ENCODE measurements at regions not wholly inside any gene's neighbourhood (a gene's known extent, or its start where the extent isn't known, plus 50 kb on each side); places are given as distances from the start of the nearest gene placed in this dataset.

GRCh38 chr10:69716711-69717560, 84.8 kb upstream of the COL13A1 start:
- peak; percentile 57 for DNase-seq

DNA sequence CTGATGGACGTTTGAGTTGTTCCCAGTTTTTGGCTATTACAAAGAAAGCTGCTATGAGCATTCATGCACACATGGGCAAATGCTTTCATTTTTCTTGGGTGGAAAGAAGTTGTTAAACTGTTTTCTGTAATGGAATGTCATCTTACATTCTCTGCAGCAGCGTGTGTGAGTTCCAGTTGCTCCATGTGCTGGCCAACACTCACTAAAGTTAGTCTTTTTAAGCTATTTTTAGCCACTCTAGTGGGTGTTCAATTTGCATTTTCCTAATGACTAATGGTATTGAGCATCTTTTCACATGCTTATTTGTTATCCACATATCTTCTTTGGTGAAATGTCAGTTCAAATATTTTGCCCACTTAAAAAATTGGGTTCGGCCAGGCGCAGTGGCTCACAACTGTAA, 82.8 kb upstream of the COL13A1 start:
- no peak for DNase-seq

GRCh38 chr10:69721690-69722310, 79.9 kb upstream of the COL13A1 start:
- no peak for DNase-seq

GRCh38 chr10:69723653-69724052, 78.1 kb upstream of the COL13A1 start:
- DNase-seq, result no peak

- no peak for DNase-seq
Observed at GRCh38 chr10:69726850-69727249, 74.9 kb upstream of the COL13A1 start.

DNA sequence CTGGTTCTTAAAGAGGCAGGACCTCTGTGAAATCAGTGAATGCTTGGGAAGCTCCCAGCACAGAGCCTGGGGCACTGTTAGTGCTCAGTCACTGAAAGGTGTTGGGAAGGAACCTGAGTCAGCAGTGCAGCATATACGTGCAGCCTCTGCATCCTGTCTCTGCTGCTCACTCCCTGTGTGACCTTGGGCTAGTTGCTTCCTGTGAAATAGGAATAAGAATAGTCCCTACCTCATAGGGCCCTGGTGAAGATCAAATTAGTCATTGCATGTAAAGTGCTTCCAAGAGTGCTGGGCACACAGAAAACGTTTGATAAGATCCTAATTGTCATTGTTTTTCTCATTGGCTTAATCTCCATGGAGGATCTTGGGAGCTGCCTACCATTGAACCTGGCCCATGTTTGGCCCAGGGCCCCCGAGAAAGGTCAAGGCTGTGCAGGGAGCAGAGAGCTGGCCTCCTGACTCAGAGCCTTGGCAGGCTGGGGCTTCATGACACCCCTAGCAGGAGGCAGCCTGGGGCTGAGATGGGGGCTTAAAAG, 73.3 kb upstream of the COL13A1 start:
- DNase-seq, result no peak

DNA sequence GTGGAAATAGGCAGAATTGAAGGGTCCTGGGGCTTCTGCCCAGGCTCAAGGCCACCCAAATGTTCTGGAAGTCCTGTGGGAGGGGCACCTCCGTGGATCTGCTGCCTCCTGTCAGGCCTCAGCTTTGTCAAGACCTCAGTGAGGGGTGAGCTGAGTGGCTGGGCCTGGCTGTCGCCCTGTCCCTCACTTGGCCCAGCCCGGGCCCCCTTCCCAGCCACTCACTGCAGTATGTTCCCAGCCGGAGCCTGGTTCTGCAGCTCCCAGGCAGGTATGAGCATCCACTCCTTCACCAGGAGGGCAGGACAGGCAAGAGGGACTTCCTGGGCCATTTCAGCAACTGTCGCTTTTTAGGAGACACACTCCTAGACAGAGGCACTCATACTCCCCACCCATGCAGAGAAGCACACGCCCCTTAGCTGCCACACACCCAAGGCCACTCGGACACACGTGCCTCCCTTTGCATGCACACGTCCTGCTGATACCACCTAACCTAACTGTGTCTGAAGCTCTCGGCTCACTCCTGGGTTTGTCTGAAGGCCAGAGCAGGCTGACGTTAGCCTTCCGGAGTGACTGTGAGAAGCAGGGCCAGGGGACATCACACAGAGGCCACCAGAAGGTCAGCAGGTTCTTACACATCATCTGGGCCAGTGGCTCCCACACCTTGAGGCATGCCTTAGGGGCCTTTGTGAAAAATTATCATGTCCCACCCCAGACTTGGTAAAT, 72.2 kb upstream of the COL13A1 start:
- no peak for DNase-seq

DNA sequence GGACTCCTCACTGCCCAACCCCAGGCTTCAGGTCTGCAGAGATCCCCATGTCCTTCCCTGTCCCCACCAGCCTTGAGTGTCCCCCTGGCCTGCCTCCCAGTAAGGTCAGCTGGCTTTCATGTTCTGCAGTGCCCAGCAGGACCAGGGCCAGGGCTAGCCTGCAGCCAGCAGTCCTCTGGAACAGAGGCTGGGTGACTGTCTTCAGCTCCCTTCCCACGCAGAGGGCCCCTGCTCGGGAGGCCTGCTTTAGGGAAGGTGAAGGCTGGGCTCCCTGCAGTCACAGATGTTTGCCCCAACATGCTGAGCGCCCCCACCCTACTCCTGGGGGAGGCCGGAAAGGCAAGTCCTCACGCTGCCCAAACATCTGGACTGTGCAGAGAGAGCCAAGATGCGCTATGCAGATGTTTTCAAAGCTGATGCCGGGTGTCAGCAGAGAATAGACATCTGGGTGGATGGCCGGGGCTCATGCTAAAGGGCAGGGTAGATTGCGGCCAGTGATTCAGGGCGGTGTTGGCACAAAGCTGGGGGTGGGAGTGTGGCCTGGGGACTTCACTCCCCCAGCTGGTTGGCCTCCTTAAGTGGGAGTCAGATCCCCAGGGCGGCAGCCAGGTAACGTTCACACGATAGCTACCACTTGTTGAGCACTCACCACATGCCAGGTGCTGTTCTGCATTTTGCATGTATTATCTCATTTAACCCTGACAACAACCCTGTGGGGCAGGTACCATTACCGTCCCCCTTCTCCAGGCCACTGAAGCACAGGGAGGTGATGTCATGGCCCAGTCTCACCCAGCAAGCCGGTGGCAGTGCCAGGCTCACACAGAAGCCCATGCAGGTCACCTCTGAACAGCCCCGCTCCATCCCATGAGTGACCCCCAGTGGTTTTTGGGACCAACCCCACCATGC, 71.2 kb upstream of the COL13A1 start:
- no peak for DNase-seq

- DNase-seq, result no peak
Observed at GRCh38 chr10:69731184-69731583, 70.5 kb upstream of the COL13A1 start.

DNA sequence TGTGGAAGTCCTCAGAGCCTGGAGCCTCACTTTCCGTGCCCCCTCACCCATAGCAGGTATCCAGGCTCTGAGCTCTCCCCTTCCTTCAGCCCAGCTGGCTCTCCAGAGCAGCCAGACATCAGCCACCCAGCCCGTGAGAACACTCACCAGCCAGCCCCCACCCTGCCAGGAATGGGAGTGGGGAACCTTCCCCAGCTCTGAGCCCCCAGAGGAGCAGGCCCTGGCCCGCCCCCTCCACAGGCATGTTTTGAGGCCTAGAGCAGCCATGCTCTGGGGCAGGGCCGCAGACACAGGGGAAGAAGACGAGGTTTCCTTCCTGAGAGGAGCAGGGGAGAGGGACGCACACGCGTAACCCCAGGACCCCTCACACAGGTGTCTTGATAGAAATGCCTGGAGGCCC, 70.0 kb upstream of the COL13A1 start:
- no peak for DNase-seq

DNA sequence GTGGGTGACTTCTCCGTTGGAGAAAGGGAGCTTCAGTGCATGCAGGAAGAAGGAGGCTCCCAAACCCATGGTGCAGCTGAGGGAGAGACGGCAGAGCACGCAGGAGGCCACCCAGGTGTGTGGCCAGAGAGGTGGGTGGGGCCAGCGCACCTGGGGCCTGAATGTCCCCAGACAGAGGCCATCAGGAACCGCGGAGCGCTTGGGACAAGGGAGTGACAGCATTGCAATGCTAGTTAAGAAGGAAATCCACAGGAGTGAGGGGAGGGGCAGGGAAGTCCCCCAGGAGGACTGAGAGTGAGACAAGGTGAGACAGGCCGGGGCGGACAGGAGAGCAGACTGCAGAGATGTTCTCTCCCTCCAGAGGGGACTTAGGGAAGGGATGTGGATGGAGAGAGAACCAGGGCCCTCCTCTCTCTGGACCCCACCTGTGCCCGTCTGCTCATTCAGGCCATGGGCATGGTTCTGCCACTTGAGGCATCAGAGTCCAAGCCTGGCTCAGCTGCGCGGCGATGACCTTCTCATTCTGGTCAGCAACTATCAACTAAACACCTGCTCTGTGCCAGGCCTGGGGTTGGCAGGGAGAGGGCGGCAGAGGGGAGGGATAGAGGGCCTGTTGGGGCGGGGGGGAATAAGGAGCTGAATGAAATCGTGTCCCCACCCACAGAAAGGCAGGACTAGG, 69.4 kb upstream of the COL13A1 start:
- DNase-seq, result no peak

- no peak for DNase-seq
Observed at GRCh38 chr10:69732826-69733150, 68.9 kb upstream of the COL13A1 start.

DNA sequence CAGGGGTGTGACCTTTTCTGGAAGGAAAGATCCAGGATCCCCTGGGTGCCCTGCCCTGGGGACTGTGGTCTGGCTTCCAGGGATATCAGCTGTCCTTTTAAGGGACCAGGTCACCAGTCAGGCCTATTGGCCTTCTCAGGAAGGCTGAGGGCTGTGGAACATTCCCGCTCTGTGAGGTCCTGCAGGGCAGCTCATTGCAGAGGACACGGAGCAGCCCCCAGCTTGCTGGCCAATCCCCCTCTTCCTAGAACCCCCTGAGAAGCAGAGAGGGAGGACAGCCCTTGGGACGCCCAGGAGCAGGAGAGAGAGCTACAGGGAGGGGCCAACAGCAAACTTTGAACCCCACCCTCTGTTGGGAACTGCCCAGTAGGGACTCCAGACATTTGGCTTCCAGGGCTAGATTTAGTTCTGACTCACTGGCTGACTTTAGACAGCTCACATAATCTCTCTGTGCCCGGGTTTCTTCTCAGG, 67.9 kb upstream of the COL13A1 start:
- DNase-seq, result no peak

DNA sequence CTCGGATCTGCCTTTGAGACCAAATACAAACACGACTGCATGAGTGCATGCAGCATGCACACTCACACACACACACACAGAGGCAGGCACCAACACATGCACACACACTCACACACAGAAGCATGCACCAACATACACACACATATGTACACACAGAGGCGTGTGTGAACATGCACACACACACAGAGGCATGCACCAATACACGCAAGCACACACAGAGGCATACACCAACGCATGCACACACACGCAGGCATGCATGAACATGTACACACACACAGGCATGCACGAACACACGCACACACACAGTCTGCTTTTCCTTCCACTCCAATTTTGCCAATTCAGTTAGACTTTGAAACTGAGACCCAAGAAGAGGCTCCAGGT, 67.3 kb upstream of the COL13A1 start:
- no peak for DNase-seq

DNA sequence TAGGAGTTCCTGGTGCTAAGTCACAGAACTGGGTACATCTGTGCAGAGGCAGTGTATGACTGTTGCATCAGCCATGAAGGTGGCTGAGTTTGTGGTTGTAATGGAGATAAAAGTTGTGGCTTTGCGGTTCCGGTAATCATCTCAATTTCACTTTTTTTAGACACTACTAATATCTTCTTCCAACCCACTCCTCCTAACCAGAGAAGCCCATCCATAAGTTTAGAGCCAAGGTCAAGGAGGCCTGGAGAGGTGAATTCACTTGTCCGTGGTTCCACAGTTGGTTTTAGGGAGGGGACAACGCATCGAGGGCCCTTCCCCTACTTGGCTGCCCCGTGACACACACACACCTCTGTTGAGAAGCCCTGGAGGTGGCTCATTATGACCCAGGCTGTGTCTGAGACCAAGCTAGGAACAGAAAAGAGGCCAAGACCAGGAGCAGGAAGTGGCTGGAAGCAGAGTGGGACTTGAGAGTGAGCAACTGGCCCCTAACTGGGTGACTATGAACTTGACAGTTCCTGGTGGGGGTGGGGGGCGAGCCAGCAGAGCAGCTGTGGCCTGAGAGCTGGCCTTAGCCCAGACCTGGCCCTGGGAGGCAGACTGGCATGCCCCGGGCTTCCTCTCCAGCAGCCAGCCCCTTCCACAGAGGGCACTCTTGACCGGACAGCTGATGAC, 66.8 kb upstream of the COL13A1 start:
- no peak for DNase-seq

DNA sequence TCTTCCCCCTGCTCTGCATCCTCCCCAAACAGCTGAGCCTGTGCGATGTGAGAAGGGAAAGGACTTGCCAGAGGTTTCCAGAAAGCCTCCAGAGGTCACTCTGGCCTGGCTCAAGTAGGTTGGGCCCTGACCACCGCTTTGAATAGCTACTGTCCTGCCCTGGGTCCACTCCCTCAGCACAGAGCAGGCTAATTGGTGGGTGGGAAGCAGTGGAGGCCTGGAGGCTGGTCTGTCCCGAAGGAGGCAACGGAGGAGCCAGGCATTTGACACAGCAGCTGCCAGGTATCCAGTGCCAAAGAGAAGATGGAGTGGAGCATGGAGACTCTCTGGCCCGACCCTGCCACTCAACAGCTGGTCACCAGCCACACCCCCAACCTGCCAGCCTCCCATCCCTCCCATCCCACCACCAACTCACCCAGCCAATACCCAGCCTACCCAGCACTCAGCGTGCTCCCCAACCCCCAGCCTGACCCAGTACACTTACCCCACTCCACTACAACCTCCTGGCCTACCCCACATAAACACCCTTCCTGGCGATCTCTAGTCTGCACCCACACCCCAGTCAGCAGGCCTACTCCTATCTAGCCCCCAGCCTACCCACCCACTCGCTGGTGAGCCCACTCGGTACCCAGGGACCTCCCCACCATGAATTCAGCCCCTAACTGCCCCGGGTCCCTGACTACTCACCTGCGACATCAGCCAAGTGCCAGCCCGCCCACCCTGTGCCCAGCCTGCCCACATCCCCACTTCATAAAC, 64.6 kb upstream of the COL13A1 start:
- DNase-seq, result no peak

DNA sequence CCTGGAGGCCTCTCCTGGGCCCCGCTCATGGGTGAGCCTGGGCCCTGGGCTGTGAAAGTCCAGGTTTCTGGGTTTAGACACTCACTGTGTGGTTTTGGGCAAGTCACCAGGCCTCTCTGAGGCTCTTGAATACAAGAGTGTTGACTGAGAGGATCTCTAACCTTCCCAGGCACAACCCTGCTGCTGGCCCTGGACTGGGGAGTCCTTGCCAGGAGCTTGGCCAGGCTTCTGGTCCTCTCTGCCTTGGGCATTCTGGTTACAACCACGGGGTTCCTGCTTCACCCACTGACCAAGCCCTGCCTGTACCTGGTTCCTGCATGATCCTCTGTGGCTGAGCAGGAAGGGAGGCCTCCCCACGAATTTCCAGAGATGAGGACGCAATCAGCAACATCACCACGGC, 63.6 kb upstream of the COL13A1 start:
- no peak for DNase-seq

DNA sequence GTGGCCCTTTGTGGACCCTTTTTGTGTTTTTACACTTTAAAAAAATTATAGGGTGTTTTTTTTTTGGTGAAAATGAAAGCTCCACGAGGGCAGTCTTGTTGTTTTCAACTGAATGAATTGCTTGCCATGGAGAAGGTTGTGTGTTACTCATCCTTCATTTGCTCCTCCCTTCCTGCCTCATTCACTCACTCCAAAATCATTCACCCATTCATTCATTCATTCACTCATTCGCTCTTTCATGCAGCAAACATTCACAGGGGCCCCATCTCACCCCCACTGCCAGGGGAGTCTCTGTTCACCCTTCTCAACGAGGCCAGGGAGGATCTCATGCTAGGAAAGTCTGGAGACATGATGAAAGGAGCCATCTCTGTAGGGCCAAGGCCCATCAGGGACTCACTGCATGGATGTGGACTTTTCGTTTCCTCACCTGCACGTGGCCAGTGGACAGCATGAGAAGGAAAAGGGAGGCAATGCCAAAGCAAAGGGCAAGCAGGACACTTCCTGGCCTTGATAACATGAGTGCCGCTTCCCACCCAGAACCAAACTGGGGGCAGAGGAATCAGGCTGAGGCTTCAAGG, 62.8 kb upstream of the COL13A1 start:
- DNase-seq, result no peak

DNA sequence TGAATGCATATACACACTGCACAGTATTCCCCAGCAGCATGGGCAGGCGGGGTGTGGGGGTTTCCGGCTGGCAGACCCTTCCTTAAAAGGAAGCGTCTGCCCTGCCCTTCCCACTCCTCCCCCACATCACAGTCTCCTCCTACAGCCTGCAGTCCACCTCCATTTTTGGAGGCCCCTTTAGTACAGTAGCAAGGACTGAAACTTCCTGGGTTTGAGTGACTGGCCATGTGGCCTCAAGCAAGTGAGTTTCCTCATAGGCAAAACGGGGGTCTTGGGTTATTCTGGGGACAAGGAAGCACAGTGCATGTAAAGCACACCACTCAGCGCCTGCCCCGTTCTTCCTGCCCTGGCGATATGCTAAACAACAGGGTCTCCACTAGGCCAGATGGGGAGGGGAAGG, 62.1 kb upstream of the COL13A1 start:
- no peak for DNase-seq

GRCh38 chr10:69740126-69740525, 61.6 kb upstream of the COL13A1 start:
- no peak for DNase-seq
